ENCODE measurements at regions not wholly inside any gene's neighbourhood (a gene's known extent, or its start where the extent isn't known, plus 50 kb on each side); places are given as distances from the start of the nearest gene placed in this dataset.

GRCh38 chr5:124888050-124888506, 141.6 kb upstream of the ZNF608 start:
- no TSS peak for BruUV-seq (replicated peaks)
- no peak for DNase-seq (ENCODE audit: low read depth, low spot score)
- CTCF ChIA-PET = interaction anchor here (0.6 kb wide), 1 partner anchor 876 kb away, joined by 3 read pairs; no protein-coding TSS in a partner anchor
- H3K9me3 ChIP-seq (ENCODE audit: control insufficient read depth, insufficient read depth, low read depth, low read length) = no peaks in the 10 kb centered on the region
- in situ Hi-C loops (cut with HindIII; ENCODE audit: low pct_unique_long_range_greater_than_20kb, low sequenced_read_pairs) (no loop called here), intact Hi-C loops (cut with micrococcal nuclease; ENCODE audit: unreplicated experiment) (no loop called here)
- peak overlapping the region in 1 of 2 experiments; percentile 4; a peak in 1 of 4 replicates for H3K4me3 ChIP-seq (ENCODE audit: low read depth in 2 of 2, low read length in 2 of 2)
- peak; percentile 83 for ATAC-seq
- TF ChIP-seq POLR2AphosphoS5 (IDR thresholded peaks at IDR 0.05; ENCODE audit: low read depth, low read length) = no peak
- TF ChIP-seq, protein P1, sequence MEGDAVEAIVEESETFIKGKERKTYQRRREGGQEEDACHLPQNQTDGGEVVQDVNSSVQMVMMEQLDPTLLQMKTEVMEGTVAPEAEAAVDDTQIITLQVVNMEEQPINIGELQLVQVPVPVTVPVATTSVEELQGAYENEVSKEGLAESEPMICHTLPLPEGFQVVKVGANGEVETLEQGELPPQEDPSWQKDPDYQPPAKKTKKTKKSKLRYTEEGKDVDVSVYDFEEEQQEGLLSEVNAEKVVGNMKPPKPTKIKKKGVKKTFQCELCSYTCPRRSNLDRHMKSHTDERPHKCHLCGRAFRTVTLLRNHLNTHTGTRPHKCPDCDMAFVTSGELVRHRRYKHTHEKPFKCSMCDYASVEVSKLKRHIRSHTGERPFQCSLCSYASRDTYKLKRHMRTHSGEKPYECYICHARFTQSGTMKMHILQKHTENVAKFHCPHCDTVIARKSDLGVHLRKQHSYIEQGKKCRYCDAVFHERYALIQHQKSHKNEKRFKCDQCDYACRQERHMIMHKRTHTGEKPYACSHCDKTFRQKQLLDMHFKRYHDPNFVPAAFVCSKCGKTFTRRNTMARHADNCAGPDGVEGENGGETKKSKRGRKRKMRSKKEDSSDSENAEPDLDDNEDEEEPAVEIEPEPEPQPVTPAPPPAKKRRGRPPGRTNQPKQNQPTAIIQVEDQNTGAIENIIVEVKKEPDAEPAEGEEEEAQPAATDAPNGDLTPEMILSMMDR (IDR thresholded peaks at IDR 0.05) = peak; percentile 31
- no peaks in the 10 kb centered on the region for H3K27me3 ChIP-seq (ENCODE audit: control insufficient read depth, insufficient read depth, low read length)
- no peaks in the 10 kb centered on the region for H3K36me3 ChIP-seq (ENCODE audit: control insufficient read depth, insufficient read depth, low read length)
- H3K27ac ChIP-seq (ENCODE audit: low read length) = peak overlapping the region; percentile 65
- POLR2A ChIA-PET = interaction anchor here (1.1 kb wide), 1 partner anchor 140 kb away, joined by 7 read pairs; no protein-coding TSS in a partner anchor
- H3K4me1 ChIP-seq (ENCODE audit: control insufficient read depth, insufficient read depth, low read length) = peaks cover 19% of the 10 kb centered on the region

- peak; percentile 21; the same call in 1 of the 2 replicates for ATAC-seq
- POLR2A ChIA-PET = interaction anchor here (1.1 kb wide), 1 partner anchor 140 kb away, joined by 7 read pairs; no protein-coding TSS in a partner anchor
- Histone ChIP-seq H3K27me3 (ENCODE audit: control insufficient read depth, insufficient read depth, low read length) (no peaks in the 10 kb centered on the region), H3K4me1 (ENCODE audit: control insufficient read depth, insufficient read depth, low read length) (peaks cover 19% of the 10 kb centered on the region), H3K36me3 (ENCODE audit: control insufficient read depth, insufficient read depth, low read length) (no peaks in the 10 kb centered on the region), H3K4me3 (ENCODE audit: low read depth in 2 of 2, low read length in 2 of 2) (peak overlapping the region in 1 of 2 experiments; percentile 23; a peak in 2 of 4 replicates), H3K27ac (ENCODE audit: low read length) (peak overlapping the region; percentile 65), H3K9me3 (ENCODE audit: control insufficient read depth, insufficient read depth, low read depth, low read length) (no peaks in the 10 kb centered on the region)
- intact Hi-C loops (cut with micrococcal nuclease; ENCODE audit: unreplicated experiment) (no loop called here), in situ Hi-C loops (cut with HindIII; ENCODE audit: low pct_unique_long_range_greater_than_20kb, low sequenced_read_pairs) (no loop called here)
- BruUV-seq (replicated peaks) = no TSS peak
- TF ChIP-seq POLR2AphosphoS5 (IDR thresholded peaks at IDR 0.05; ENCODE audit: low read depth, low read length) = no peak
- TF ChIP-seq, protein P2, sequence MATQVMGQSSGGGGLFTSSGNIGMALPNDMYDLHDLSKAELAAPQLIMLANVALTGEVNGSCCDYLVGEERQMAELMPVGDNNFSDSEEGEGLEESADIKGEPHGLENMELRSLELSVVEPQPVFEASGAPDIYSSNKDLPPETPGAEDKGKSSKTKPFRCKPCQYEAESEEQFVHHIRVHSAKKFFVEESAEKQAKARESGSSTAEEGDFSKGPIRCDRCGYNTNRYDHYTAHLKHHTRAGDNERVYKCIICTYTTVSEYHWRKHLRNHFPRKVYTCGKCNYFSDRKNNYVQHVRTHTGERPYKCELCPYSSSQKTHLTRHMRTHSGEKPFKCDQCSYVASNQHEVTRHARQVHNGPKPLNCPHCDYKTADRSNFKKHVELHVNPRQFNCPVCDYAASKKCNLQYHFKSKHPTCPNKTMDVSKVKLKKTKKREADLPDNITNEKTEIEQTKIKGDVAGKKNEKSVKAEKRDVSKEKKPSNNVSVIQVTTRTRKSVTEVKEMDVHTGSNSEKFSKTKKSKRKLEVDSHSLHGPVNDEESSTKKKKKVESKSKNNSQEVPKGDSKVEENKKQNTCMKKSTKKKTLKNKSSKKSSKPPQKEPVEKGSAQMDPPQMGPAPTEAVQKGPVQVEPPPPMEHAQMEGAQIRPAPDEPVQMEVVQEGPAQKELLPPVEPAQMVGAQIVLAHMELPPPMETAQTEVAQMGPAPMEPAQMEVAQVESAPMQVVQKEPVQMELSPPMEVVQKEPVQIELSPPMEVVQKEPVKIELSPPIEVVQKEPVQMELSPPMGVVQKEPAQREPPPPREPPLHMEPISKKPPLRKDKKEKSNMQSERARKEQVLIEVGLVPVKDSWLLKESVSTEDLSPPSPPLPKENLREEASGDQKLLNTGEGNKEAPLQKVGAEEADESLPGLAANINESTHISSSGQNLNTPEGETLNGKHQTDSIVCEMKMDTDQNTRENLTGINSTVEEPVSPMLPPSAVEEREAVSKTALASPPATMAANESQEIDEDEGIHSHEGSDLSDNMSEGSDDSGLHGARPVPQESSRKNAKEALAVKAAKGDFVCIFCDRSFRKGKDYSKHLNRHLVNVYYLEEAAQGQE (IDR thresholded peaks at IDR 0.05; ENCODE audit: insufficient read depth in 1 of 2, low read depth in 2 of 2, low read length in 1 of 2) = no peak
- no peak for DNase-seq (ENCODE audit: low read depth, low spot score)
- CTCF ChIA-PET = no interaction called here
Measured at GRCh38 chr5:124888622-124889485, 142.4 kb upstream of the ZNF608 start.

DNA sequence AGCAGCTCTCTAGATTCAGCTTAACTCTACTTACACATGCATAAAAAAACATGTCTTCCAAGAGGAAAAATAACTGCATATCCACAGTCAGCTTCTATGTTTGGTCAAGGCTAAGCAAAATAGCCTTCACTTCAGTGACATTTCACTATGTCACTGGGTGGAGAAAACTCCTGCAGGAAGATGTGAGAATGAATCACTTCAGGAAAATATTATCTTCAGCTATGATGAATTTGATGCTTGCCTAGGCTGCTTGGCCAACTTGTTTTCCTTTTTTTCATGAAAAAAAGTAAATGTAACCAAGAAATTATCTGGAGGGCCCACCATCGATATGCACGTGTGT, 143.0 kb upstream of the ZNF608 start:
- DNase-seq (ENCODE audit: low read depth, low spot score) (no peak), ATAC-seq (0 out of 2 replicates have a peak, but pooled peaks have one; percentile 34)
- Histone ChIP-seq H3K36me3 (ENCODE audit: control insufficient read depth, insufficient read depth, low read length) (no peaks in the 10 kb centered on the region), H3K4me3 (ENCODE audit: low read depth in 2 of 2, low read length in 2 of 2) (no peak overlapping the region), H3K27me3 (ENCODE audit: control insufficient read depth, insufficient read depth, low read length) (no peaks in the 10 kb centered on the region), H3K27ac (ENCODE audit: low read length) (peak overlapping the region; percentile 65), H3K9me3 (ENCODE audit: control insufficient read depth, insufficient read depth, low read depth, low read length) (no peaks in the 10 kb centered on the region), H3K4me1 (ENCODE audit: control insufficient read depth, insufficient read depth, low read length) (peaks cover 19% of the 10 kb centered on the region)
- ChIA-PET POLR2A (no interaction called here), CTCF (no interaction called here)
- BruUV-seq (replicated peaks) = no TSS peak
- TF ChIP-seq SIN3A (IDR thresholded peaks at IDR 0.05; ENCODE audit: borderline replicate concordance, insufficient read depth, low read depth, low read length) (no peak), POLR2AphosphoS5 (IDR thresholded peaks at IDR 0.05; ENCODE audit: low read depth, low read length) (no peak), TCF7L2 (IDR thresholded peaks at IDR 0.05; ENCODE audit: low read depth, low read length) (no peak)
- TF ChIP-seq, protein P1 (IDR thresholded peaks at IDR 0.05) = no peak
- TF ChIP-seq, protein P2 (IDR thresholded peaks at IDR 0.05; ENCODE audit: insufficient read depth in 1 of 2, low read depth in 2 of 2, low read length in 1 of 2) = no peak
- in situ Hi-C loops (cut with HindIII; ENCODE audit: low pct_unique_long_range_greater_than_20kb, low sequenced_read_pairs) (no loop called here), intact Hi-C loops (cut with micrococcal nuclease; ENCODE audit: unreplicated experiment) (no loop called here)
